C4-2B (cell line): ENCODE measurements at regions not wholly inside any gene's neighbourhood (a gene's known extent, or its start where the extent isn't known, plus 50 kb on each side); places are given as distances from the start of the nearest gene placed in this dataset.

ENCODE experiments used
- CTCF ChIP-seq: fragments of 450-650 bp; conservative IDR thresholded peaks from 2 replicates; pipeline ENCODE4 v1.5.1; 2017; ENCODE audit warnings: mild to moderate bottlenecking
- ZFX ChIP-seq: fragments of 450-650 bp; IDR thresholded peaks from 2 replicates; pipeline ENCODE4 v1.6.1; 2017

- TF ChIP-seq CTCF (no peak), ZFX (no peak)
Measured at GRCh38 chr7:123341102-123341501, 141.3 kb upstream of the SLC13A1 start.
